Spinal cord (tissue), 9 donors: ENCODE measurements at regions not wholly inside any gene's neighbourhood (a gene's known extent, or its start where the extent isn't known, plus 50 kb on each side); places are given as distances from the start of the nearest gene placed in this dataset.
A peak's percentile ranks its signal among the peaks of the same experiment; 100 is the strongest.
"Not testable (repeated sequence)": the region's sequence is repeated elsewhere in the genome, so short reads cannot be mapped to it uniquely, and the experiment has no call there.

Source experiments
- DNase-seq, 6 donors: peaks; one replicate each; pipeline versions ENCODE4 v3.0.0 to v3.0.0-alpha.2; 2013 to 2015; ENCODE audit warnings: low spot score in 6 of 6, low read depth in 4 of 6
- H3K27ac ChIP-seq: one replicate; pipeline ENCODE4 v1.5.1; 2013; ENCODE audit warnings: low read depth, low read length, control low read depth
- H3K27me3 ChIP-seq: one replicate; pipeline ENCODE4 v1.6.1; 2013; ENCODE audit warnings: low read length; ENCODE audit not compliant: control insufficient read depth, insufficient read depth
- H3K36me3 ChIP-seq: one replicate; pipeline ENCODE4 v1.6.1; 2013; ENCODE audit warnings: low read length; ENCODE audit not compliant: control insufficient read depth, insufficient read depth
- H3K4me1 ChIP-seq: one replicate; pipeline ENCODE4 v1.6.1; 2013; ENCODE audit warnings: low read length; ENCODE audit not compliant: control insufficient read depth, insufficient read depth
- H3K4me3 ChIP-seq: one replicate; pipeline ENCODE4 v1.5.1; 2013; ENCODE audit warnings: low read depth, low read length, control low read depth
- H3K9me3 ChIP-seq: one replicate; pipeline ENCODE4 v1.6.1; 2013; ENCODE audit warnings: low read length; ENCODE audit not compliant: control insufficient read depth, insufficient read depth
- WGBS: methylation state at CpG from one replicate; pipeline ENCODE4 v1.1.5; 2013; ENCODE audit warnings: missing lambda C conversion rate; ENCODE audit not compliant: insufficient coverage; 5-methylcytosine and 5-hydroxymethylcytosine counted together
- donor health status: healthy.

DNA sequence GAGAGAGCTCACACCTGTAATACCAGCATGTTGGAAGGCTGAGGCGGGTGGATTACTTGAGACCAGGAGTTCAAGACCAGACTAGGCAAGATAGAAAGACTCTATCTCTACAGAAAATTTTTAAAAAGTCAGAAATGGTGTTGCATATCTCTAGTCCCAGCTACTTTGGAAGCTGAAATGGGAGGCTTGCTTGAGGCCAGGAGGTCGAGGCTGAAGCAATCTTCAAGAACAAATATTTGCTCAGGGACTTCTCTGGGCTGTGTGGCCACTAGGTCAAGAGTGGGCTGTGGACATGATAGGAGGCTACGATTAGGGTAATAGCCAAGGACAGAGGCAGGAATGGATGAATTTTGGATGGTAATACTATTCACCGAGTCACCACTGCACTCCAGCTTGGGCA lies 135.8 kb upstream of the PEG3 start:
- H3K27me3 ChIP-seq: no peaks in the 10 kb centered on the region
- 85% methylated on average over 2 of the region's 4 CpGs for WGBS
- H3K4me1 ChIP-seq: peaks cover 56% of the 10 kb centered on the region
- no peaks in the 10 kb centered on the region for H3K36me3 ChIP-seq
- H3K4me3 ChIP-seq: no peak overlapping the region
- no peak overlapping the region for H3K27ac ChIP-seq
- H3K9me3 ChIP-seq: no peaks in the 10 kb centered on the region
- DNase-seq: no peak

GRCh38 chr19:56976995-56977906 lies 136.7 kb upstream of the PEG3 start:
- peaks cover 53% of the 10 kb centered on the region for H3K4me1 ChIP-seq
- H3K36me3 ChIP-seq: no peaks in the 10 kb centered on the region
- H3K27me3 ChIP-seq: no peaks in the 10 kb centered on the region
- 82% methylated on average over 10 of the region's 14 CpGs for WGBS
- H3K27ac ChIP-seq: peak overlapping the region; percentile 64
- no peaks in the 10 kb centered on the region for H3K9me3 ChIP-seq
- H3K4me3 ChIP-seq: no peak overlapping the region
- DNase-seq: no peak

- Histone ChIP-seq H3K27ac (peak overlapping the region; percentile 64), H3K36me3 (no peaks in the 10 kb centered on the region), H3K9me3 (no peaks in the 10 kb centered on the region), H3K4me1 (peaks cover 51% of the 10 kb centered on the region), H3K4me3 (no peak overlapping the region), H3K27me3 (no peaks in the 10 kb centered on the region)
- DNase-seq: peak in 2 of 6 donors; percentile 69 to 82
- 33% methylated on average over 11 of the region's 20 CpGs for WGBS
These were observed 137.6 kb upstream of the PEG3 start for GRCh38 chr19:56978023-56978565.

DNA sequence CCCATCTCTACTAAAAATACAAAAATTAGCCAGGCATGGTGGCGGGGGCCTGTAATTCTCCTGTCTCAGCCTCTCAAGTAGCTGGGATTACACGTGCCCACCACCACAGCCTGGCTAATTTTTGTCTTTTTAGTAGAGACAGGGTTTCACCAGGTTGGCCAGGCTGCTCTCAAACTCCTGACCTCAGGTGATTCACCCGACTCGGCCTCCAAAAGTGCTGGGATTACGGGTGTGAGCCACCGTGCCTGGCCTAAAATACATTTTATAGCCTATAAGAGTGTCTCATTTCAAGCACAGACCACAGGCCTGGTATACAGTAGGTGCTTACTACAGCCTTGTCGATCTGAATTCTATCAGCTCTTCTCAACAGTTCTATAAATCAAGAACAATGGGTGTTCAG lies 139.5 kb upstream of the USP29 start:
- 88% methylated on average over 6 of the region's 7 CpGs for WGBS
- H3K27ac ChIP-seq, H3K9me3 ChIP-seq, H3K27me3 ChIP-seq, DNase-seq, H3K4me3 ChIP-seq, H3K36me3 ChIP-seq: not testable (repeated sequence)
- H3K4me1 ChIP-seq: peaks cover 34% of the 10 kb centered on the region

GRCh38 chr19:56980906-56981305 lies 138.9 kb upstream of the USP29 start:
- WGBS: 25% methylated on average over 14 of the region's 16 CpGs
- DNase-seq: peak in 2 of 6 donors; percentile 73 to 88
- peaks cover 32% of the 10 kb centered on the region for H3K4me1 ChIP-seq
- no peaks in the 10 kb centered on the region for H3K27me3 ChIP-seq
- peak overlapping the region; percentile 35 for H3K27ac ChIP-seq
- H3K9me3 ChIP-seq: no peaks in the 10 kb centered on the region
- no peak overlapping the region for H3K4me3 ChIP-seq
- H3K36me3 ChIP-seq: no peaks in the 10 kb centered on the region

DNA sequence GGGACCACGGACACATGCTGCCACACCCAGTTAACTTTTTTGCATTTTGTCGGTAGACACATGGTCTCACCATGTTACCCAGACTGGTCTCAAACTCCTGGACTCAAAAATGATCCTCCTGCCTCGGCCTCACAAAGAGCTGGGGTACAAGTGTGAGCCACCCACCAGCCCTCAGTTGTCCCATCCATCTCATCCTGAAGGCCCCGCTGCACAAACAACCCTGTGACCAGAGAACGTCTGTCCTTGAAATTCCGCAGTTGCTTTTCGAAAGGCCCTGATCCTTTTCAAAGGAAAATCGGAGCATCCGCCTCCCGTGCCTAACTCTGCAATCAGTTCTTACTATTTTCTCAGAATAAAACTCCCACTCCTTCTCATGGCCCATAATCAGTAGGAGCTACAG lies 138.3 kb upstream of the USP29 start:
- not testable (repeated sequence) for H3K36me3 ChIP-seq, DNase-seq, H3K4me3 ChIP-seq, H3K27me3 ChIP-seq, H3K9me3 ChIP-seq
- WGBS: 75% methylated on average over 10 of the region's 10 CpGs
- Histone ChIP-seq H3K4me1 (peaks cover 34% of the 10 kb centered on the region), H3K27ac (peak overlapping the region; percentile 4)

DNA sequence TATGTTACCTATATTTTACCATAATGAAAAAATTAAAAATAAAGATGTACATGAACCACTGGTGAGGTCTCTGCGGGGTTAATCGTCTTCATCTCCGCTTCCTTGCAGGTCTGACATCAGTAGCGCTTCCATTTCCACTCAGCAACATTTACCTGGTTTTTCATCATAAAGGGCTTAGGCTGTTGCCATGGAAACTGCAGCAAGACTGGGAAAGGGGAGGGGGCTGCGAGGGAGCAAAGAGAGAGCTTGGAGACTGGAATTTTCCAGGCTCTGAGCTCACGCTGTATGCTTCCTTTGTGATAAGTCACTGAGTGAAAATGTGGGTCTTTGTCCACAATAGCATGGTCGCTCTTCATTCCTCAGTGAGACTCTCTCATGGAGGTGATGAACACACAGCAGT lies 136.6 kb upstream of the USP29 start:
- H3K4me3 ChIP-seq: no peak overlapping the region
- 16% methylated on average over 7 of the region's 7 CpGs for WGBS
- no peaks in the 10 kb centered on the region for H3K36me3 ChIP-seq
- no peaks in the 10 kb centered on the region for H3K27me3 ChIP-seq
- no peaks in the 10 kb centered on the region for H3K9me3 ChIP-seq
- peak in 2 of 6 donors; percentile 92 to 99 for DNase-seq
- H3K27ac ChIP-seq: no peak overlapping the region
- peaks cover 46% of the 10 kb centered on the region for H3K4me1 ChIP-seq

DNA sequence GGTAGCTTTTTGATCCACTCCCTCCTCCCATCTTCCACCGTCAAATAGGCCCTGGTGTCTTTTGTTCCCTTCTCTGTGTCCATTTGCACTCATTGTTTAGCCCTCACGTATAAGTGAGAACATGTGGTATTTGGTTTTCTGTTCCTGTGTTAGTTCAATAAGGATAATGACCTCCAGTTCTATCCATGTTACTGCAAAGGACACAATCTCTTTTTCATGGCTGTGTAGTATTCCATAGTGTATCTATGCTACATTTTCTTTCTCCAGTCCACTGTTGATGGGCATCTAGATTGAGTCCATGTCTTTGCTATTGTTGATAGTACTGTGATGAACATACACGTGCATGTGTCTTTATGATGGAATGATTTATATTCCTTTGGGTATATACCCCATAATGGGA lies 136.0 kb upstream of the USP29 start:
- Histone ChIP-seq H3K27me3 (no peaks in the 10 kb centered on the region), H3K4me1 (peaks cover 45% of the 10 kb centered on the region), H3K36me3 (no peaks in the 10 kb centered on the region), H3K4me3 (no peak overlapping the region), H3K27ac (peak overlapping the region; percentile 47), H3K9me3 (no peaks in the 10 kb centered on the region)
- no peak for DNase-seq
- WGBS: no CpG with 5 or more reads among the region's 3 CpGs

DNA sequence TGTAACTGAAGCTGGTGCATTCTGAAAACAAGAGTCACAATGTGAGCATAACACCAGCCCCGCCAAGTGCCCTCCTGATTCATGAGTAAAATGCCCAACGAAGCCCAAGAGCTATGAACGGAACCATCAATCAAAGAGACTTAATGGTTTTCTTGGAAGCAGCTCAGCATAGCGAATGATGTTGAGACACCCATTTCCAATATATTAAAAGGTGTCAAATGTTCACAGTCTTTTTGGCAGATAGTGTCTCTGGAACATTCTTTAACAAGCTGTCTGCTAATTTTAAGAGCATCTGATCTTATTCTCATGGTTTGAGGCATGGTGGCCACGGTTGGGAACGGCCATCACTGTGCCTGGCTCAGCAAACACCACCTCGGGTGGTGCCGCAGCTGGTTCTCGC lies 133.4 kb upstream of the USP29 start:
- H3K27me3 ChIP-seq: no peaks in the 10 kb centered on the region
- H3K4me3 ChIP-seq: no peak overlapping the region
- peaks cover 37% of the 10 kb centered on the region for H3K4me1 ChIP-seq
- no peaks in the 10 kb centered on the region for H3K36me3 ChIP-seq
- DNase-seq: peak in 2 of 6 donors; percentile 61
- H3K9me3 ChIP-seq: no peaks in the 10 kb centered on the region
- no peak overlapping the region for H3K27ac ChIP-seq
- WGBS: 61% methylated on average over 7 of the region's 9 CpGs

DNA sequence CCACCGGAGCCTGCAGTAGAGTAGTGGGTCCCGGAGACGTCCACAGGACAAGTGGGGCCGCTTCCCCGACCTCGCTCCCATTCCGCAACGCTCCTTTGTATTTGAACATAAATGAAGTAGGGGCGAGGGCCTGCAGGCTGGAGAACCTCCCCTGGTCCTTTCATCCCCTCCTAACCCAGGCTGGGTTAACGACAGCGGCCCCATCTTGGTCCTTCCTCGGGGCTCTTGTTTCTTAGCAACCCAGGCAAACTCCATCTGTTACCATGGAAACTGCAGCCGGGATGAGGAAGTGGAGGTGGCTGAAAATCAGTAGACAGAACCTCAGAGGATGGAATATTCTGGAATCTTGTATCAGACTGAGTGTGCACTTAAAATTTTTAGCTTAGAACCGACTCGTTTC lies 132.6 kb upstream of the USP29 start:
- Histone ChIP-seq H3K4me3 (no peak overlapping the region), H3K36me3 (no peaks in the 10 kb centered on the region), H3K27me3 (no peaks in the 10 kb centered on the region), H3K9me3 (no peaks in the 10 kb centered on the region), H3K27ac (no peak overlapping the region), H3K4me1 (peaks cover 35% of the 10 kb centered on the region)
- DNase-seq: peak in 2 of 6 donors; percentile 93 to 98
- 44% methylated on average over 3 of the region's 15 CpGs for WGBS
